ENCODE measurements at regions not wholly inside any gene's neighbourhood (a gene's known extent, or its start where the extent isn't known, plus 50 kb on each side); places are given as distances from the start of the nearest gene placed in this dataset.

GRCh38 chr5:152107220-152107619 lies 182.6 kb upstream of the GLRA1 start:
- TF ChIP-seq CTCF (IDR thresholded peaks at IDR 0.05; ENCODE audit: extremely low read depth in 1 of 2, insufficient read depth in 1 of 2, low read depth in 1 of 2, low read length in 2 of 2) = no peak
- TF ChIP-seq GATA2 (IDR thresholded peaks at IDR 0.05; ENCODE audit: insufficient read depth, insufficient read length, low read depth, low read length) = no peak
- TF ChIP-seq POLR2A (IDR thresholded peaks at IDR 0.05; ENCODE audit: low read depth, low read length) = no peak
- no peak for TF ChIP-seq MYC (IDR thresholded peaks at IDR 0.05; ENCODE audit: low read depth, low read length)
- no peak for TF ChIP-seq FOS (IDR thresholded peaks at IDR 0.05; ENCODE audit: borderline replicate concordance, insufficient read depth, low read length)
- no peak for TF ChIP-seq EZH2 (IDR thresholded peaks at IDR 0.05; ENCODE audit: borderline replicate concordance, low read depth, low read length, severe bottlenecking)
- TF ChIP-seq POLR2AphosphoS5 (IDR thresholded peaks at IDR 0.05; ENCODE audit: insufficient read depth, low read depth, low read length) = no peak
- no peak for TF ChIP-seq JUN (IDR thresholded peaks at IDR 0.05; ENCODE audit: borderline replicate concordance, insufficient read depth, insufficient read length, low read depth)
- TF ChIP-seq MAX (IDR thresholded peaks at IDR 0.05; ENCODE audit: insufficient read depth, insufficient read length) = no peak

Measured in endothelial cell of umbilical vein (primary cell).